GM21723 (cell line): ENCODE measurements at regions not wholly inside any gene's neighbourhood (a gene's known extent, or its start where the extent isn't known, plus 50 kb on each side); places are given as distances from the start of the nearest gene placed in this dataset.
"Not testable (repeated sequence)": the region's sequence is repeated elsewhere in the genome, so short reads cannot be mapped to it uniquely, and the experiment has no call there.

Experiments
- ATAC-seq: cut with Tn5 transposase; IDR thresholded peaks from one replicate; pipeline ENCODE4 v1.9.1; 2021; ENCODE audit warnings: mild to moderate bottlenecking, moderate library complexity; ENCODE audit not compliant: unreplicated experiment

DNA sequence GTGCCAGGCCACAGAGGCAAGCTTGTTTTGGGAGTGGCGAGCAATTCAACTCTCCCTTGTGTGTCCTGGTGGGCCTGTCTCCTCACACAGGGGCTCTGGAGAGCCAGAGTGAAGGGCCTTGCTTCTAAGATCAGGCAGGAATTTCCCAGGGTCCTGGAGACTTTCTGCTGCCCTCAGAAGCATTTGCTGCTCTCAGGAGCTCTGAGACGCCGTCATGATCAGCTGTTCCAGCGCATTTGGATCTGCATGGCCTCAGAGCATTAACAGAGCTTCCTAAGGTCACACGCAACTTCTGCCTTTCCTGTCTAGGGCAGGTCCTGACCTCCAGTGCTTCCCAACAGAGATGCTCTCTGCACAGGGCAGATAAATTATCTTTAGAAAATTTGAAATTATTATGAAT, 52.2 kb upstream of the C10orf90 start:
- ATAC-seq, result no peak

DNA sequence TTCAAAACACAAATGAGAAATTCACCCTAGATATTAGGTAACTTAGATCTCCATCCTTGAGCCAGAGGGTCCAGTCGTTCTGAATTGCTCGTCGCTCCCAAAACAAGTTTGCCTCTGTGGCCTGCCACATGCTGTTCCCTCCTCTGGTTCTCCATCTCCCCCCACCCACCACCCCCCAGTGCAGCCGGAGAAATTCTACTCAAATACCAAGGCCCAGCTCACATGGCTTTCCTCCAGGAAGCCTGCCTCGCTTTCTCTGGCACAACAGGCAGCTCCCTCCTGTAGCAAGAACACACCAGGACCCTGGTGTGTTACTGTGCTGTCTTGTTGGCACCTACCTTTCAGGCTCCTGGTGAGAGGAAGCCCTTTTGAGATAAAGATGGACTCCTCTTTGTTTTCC, 52.7 kb upstream of the C10orf90 start:
- no peak for ATAC-seq

DNA sequence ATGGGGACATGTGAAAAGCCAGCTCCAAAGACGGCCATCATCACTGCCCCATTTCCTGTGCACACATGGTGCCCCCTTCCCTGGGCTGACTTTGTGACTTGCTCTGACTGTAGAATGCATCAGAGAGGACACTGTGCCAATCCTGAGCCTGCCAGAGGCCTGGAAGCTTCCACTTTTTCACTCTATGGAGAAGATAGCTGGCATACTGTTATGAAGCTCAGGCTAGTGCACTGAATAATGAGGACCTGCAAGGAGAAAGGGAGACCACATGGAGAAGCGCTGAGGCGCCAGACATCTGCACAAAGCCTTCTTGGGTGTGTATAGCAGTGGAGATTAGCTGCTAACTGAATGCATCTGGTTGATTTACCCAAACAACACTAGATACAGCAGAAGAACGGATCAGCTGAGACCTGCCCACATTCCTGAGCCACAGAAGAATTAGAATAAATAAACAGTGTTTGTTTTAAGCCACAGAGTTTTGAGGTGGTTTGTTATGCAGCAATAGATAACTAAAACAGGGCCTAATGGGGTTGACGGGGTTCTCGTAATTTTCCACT, 58.9 kb upstream of the C10orf90 start:
- ATAC-seq, result no peak

DNA sequence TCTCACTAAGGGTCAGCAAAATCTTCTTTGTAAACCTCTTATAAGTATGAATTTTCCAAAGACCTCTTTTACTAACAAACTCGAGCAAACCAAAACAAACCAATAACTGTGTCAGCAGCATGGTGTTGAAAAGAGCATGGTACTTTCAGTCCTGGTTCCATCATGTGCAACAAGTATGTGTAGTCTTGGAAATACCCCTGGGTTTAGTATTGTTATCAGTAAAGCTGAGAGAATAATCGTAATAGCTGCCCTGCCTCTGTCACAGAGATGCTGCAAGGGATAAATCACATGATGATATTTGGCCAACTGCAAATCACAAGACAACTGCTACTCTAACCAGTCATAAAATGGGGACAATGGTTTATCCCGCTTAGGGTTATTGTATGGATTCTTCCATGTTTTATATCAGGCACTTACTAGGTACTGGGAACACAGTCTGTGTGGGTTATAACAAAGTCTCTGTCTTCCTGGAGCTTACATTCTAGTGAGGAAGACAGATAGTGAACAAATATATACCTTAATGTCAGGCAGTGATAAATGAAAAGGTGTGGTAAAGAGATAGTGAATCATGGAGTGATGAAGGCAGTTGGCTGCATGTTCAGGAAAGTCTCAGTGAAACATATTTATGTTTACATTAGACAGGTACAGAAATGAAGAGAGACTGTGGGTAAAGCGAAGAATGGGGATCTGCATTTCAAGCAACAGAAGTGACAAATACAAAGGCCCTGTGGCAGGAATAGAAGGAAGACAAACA, 60.5 kb upstream of the C10orf90 start:
- no peak for ATAC-seq

DNA sequence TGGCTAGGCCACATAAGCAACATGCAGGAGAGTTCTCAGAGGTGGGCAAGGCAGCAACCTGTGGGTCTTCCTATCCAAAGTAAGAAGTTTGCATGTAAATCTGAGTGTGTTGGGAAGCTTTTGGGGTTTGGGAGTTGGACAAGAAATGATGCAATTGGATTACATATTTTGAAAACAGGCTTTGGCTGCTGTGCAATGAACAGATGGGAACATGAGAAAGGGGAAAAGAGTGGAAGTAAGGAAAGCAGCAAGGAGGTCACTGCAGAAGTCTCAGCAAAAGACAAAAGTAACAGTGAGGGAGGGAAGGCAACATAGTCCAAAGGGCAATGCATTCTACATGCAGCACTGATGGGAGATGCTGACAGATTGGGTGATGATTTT, 61.1 kb upstream of the C10orf90 start:
- no peak for ATAC-seq

DNA sequence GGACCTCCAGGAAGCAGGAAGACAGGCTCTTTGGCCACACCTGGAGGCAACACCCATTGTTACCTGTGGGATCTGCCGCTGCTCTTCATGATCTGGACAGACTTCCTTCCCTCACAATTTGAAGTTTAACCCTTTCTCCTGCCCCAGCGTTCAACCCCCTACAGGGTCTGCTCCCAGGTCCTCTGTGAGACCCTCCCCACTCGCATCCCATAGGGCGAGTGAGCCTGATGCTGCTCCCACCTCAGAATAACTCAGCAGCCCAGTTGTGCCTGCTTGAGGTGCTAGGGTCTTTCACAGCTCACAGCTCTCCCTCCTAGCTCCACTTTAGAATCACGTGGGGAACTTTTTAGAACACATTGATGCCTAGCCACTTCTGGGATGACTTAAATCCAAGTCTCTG, 61.8 kb upstream of the C10orf90 start:
- no peak for ATAC-seq

DNA sequence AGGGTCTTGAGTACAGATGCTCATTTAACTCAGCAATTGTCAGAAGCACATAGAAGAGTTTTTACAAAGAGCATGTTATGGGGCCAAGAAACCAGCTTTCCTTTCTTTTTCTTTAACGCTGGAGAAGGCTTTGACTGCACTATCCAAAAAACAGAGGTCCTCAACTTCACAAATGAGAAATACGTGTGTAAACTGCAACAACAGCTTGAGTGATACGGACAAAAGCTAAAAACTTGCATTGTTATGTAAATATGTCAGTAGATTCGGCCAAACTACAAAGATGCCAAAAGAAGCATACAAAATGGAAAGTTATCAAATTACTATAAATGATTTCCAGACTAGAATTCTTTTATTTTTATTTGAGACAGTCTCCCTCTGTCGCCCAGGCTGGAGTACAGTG, 62.4 kb upstream of the C10orf90 start:
- no peak for ATAC-seq

DNA sequence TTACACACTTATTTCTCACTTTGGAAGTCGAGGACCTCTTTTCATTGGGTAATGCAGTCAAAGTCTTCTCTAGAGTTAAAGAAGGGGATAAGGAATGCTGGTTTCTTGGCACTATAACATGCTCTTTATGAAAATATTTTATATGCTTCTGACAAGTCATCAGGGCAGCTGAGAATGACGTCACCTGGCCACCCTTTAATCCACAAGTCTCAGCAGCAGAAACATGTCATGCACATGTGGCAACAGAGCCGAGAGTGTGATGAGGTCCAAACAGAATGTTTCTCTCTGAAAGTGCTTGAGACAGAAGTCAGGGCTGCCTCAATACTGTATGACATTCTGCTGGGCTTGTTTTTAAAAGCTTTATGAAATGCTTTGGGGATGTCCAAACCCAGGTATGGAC, 63.5 kb upstream of the C10orf90 start:
- no peak for ATAC-seq

DNA sequence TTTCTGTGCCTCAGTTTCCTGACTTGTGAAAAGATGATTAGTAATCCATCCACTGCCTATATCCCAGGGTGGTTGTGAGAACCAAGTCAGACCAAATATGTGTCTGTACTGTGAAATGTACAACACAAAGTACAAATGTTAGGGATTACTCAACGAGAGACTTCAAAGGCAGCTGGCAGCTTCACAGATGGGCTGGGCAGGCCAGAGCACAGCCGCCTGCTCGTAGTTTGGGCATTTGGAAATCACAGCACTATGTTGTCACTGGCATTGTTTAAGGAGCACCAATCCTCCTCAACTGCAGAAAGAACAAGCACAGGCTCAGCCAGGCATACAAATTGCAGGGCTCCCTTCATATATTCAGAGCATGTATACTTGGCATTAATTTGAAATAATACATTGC, 64.5 kb upstream of the C10orf90 start:
- no peak for ATAC-seq

DNA sequence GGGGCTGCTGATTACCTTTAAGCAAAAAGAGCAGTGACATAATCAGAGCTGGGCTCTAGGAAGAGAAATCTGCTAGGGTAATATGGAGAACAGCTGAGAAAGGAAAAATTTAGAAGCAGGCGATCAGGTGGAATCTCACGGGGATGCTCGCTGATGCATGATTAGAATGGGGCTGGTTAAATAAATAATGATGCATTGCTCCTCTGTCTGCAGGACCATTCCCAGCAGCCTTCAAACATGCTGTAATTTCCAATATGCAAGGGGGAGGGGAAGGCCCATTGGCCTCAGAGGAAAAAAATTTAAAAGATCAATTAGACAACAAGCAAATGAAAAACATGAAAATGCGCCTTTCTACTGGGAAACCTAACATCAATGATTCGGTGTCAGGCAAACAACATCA, 65.6 kb upstream of the C10orf90 start:
- no peak for ATAC-seq

DNA sequence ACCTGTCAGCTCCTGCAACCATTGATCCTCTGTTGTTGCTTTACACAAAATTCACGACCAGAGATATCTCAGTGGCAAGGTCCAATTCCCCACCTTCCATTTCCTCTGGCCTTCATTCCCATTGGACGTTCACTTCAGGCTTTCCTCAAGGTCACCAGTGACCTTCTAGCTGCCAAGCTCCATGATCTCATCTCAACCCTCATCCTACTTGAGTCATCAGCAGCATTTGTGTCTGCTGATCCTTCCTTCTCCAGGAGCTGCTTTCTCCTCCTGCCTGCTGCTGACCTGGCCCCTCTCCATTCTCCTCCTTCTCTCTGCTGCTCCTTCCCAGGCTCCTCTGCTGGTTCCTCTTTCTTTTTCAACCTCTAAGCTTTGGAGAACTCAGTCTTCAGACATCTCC, 66.2 kb upstream of the C10orf90 start:
- ATAC-seq, result no peak

DNA sequence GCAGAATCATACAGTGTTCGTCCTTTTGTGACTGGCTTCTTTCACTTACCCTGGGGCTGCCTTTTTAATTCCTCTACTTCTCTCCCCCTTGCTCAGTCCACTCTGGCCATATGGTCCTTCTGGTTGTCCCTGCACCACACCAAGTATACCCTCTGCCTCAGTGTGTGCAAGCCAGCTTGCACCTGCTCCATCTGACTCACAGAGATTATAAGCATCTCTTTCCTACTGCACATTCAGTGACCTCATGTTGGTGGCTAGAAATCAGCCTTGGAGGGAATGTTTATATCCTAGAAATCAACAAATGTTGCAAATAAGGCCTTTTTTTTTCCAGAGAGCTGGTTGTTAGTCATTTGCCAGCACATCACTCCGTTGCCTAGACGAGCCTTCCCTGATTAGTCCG, 67.5 kb upstream of the C10orf90 start:
- no peak for ATAC-seq

DNA sequence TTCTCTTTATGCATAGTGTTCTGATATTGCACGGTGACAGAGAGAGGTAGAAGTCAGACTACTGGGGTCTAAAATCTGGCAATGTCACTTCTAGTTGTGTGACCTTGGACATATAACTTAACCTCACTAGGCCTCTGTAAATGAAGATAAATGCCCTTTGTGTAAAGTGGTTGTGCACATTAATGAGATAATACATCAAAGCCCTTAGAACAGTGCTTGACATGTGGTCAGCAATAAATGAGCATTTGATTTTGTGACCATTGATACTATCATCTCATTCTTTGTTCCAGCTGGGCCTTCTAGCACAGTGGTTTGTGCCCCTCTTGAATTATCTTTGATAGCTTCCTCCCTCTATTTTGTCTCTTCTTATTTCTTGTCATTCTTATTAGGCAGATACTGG, 74.1 kb upstream of the C10orf90 start:
- no peak for ATAC-seq

DNA sequence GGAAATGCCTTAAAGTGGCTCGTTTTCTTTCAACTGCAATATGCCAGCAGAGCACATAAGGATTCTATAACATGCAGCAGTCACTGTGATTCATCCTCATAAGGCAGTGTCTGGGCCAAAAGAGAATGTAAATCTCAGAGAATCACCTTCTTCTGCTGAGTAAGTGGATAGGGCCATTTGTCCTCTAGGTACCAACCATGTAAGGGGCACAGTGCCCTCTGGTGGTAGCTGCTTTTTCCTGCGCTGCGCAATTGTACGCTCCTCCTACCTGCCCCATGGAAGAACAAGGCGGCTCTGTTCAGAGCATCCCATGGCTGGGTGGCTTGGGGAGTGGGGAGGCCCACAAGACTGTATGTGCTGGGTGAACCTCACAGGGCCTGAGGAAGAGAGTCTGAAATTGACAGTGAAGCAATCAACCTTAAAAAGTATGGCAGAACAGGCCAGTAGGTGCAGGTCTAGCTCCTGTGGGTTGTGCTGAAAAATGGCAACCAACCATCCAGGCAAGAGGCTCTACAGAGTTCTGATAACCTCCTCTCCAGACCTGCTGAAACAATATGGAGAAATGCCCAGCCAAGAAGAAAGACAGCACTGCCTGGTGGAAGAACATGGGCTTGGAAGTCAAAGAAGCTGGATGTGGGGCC, 78.6 kb upstream of the C10orf90 start:
- peak; percentile 80 for ATAC-seq

DNA sequence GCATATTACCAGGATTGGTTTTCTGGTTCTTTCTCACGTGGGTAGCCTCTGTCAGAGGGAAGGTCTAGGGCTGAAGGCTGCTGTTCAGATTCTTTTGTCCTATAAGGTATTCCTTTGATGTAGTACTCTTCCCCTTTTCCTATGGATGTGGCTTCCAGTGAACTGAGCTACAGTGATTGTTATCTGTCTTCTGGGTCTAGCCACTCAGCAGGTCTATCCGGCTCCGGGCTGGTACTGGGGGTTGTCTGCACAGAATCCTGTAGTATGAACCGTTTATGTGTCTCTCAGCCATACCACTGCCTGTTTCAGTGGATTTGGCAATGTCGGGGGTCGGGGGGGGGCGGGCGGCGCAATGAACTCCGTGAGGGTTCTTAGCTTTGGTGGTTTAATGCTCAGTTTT, 84.5 kb upstream of the C10orf90 start:
- ATAC-seq, result no peak

DNA sequence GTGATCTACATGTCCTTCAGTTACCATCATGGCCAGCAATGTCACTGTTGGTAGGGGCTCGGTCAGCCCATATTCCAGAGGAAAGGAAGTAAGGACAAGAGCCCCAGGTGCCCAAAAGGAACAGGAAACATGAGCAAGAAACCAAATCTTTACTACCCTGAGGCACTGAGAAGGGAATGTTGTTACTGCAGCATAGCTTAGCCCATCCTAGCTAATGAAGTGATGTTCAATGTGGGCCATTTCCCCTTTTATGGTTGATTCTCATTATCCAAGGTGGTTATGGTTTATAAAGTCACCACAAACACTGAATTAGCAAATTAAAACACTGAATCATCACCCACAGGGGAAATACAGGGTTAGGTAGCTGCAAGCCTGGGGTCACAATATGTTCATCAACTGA, 88.4 kb upstream of the C10orf90 start:
- ATAC-seq, result no peak

DNA sequence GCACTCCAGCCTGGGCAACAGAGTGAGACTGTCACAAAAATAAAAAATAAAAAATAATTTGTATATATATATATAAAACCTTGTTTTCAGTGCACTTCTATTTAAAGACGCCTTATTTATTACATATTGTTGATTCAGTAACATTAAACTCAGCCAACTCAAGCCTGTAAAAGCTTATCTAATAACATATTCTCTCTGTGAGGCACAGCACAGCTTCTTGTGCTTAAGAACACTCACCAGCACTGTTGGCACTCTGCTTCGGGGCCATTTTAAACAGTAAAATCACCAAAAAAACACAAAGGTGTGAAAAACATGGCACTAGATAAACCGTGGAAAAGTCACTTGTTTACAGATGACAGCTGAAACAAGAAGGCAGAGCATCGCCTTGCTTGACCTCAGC, 89.0 kb upstream of the C10orf90 start:
- ATAC-seq, result no peak

DNA sequence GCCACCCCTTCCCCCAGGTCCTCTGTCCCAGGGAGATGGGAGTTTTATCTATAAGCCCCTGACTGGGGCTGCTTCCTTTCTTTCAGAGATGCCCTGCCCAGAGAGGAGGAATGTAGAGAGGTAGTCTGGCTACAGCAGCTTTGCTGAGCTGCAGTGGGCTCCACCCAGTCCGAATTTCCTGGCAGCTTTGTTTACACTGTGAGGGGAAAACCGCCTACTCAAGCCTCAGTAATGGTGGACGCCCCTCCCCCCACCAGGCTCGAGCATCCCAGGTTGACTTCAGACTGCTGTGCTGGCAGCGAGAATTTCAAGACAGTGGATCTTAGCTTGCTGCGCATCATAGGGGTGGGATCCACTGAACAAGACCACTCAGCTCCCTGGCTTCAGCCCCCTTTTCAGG, 96.2 kb upstream of the C10orf90 start:
- ATAC-seq, result not testable (repeated sequence)

DNA sequence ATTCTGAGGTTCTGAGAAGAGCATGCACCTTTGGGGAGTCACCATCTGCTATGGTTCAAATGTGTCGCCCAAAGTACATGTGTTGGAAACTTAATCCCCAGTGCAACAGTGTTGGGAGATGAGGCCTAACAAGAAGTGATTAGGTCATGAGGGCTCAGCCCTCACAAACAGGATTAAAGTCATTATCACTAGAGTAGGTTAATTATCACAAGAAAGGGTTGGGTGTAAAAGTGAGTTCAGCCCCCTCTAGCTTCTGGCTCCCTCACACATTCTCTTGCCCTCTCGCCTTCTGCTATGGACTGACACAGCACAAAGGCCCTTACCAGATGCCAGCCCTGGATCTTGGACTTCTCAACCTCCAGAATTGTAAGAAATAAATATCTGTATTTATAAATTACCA, 100.3 kb upstream of the C10orf90 start:
- no peak for ATAC-seq

DNA sequence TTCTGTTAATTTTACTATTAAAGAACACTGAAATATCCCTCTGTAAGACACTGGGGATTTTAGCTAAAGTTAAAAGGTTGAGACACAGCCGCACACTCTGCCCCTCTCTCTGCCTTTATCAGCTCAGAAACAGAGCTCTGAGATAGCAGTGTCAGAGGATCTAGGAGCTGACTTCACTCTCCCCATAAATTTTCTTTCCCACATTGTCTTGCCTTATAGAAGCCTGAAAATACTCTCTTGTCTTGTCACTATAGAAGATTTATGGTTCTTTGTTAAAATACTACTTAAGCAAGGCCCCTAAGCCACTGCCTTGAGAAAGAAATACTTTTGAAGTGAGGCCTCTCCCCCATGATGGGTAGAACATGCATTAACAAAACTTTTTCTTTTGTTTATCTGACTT, 105.7 kb upstream of the C10orf90 start:
- no peak for ATAC-seq

DNA sequence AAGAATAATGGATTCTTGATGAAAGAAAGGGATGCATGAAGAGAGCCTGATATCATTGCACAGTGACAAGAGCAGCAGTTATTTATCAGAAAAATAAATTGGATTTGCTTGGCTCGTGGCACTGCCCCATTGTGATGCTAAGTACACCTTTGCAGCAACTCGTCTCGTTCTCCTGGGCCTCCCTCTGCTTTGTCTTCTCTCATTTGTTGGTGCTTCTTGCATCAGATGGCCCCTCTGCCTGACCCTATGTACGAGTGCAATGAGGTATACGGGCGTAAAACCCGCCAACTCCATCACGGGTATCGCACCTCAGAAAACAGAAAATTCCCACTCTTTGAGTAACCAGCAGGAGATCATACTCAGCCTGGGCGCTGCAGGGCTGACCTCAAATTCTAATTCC, 107.2 kb upstream of the C10orf90 start:
- no peak for ATAC-seq

DNA sequence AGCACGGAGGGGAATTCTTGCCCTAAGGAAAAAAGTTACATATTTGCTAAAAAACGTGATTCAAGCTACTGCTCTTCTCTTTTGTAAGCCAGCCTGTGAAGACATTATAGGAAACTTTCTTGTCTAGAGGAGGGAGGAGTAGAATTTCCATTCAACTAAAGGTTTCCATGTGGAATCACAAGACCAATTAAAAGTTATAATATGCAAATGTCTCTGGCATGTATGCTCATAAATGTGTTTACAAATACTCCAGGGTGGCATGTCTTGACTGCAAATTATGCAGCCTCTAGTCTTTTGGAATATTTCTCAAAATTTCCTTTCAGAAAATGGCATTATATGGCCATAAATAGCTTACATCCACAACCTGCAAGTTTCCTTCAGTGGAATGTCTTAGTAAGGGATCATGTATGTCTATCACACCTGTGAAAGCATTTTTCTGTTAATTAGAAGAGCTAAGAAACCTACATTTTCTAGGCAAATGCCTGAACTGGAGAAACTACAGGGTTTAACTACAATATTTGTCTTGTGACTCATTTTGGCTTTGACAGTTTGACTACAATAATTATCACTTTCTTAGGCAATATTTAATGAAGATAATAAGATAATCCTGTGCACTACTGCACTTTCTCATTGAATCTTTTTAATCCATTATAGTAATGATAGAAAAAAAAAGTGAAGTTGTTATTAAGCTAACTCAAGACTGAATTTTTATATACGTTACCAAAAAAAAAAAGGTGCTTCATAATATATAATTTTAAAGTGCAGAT, 111.1 kb upstream of the C10orf90 start:
- no peak for ATAC-seq
